GM21528 (cell line): ENCODE measurements at regions not wholly inside any gene's neighbourhood (a gene's known extent, or its start where the extent isn't known, plus 50 kb on each side); places are given as distances from the start of the nearest gene placed in this dataset.

Experiments
- ATAC-seq: cut with Tn5 transposase; IDR thresholded peaks from one replicate; pipeline ENCODE4 v1.9.1; 2021; ENCODE audit warnings: mild to moderate bottlenecking, moderate library complexity; ENCODE audit not compliant: unreplicated experiment, low FRiP score

GRCh38 chr20:22652681-22653588 is 68.6 kb upstream of the FOXA2 start:
- ATAC-seq, result no peak

- no peak for ATAC-seq
These were observed 69.6 kb upstream of the FOXA2 start for GRCh38 chr20:22653658-22654642.

- no peak for ATAC-seq
These were observed 79.2 kb upstream of the FOXA2 start for GRCh38 chr20:22663528-22664025.

GRCh38 chr20:22667198-22667597 is 82.8 kb upstream of the FOXA2 start:
- no peak for ATAC-seq

GRCh38 chr20:22672191-22672590 is 87.8 kb upstream of the FOXA2 start:
- no peak for ATAC-seq

- no peak for ATAC-seq
These were observed 89.1 kb upstream of the FOXA2 start for GRCh38 chr20:22673467-22673866.

GRCh38 chr20:22675341-22675740 is 91.0 kb upstream of the FOXA2 start:
- ATAC-seq, result no peak

- no peak for ATAC-seq
These were observed 94.3 kb upstream of the FOXA2 start for GRCh38 chr20:22678678-22679077.

GRCh38 chr20:22679197-22679596 is 94.8 kb upstream of the FOXA2 start:
- ATAC-seq, result no peak

GRCh38 chr20:22680031-22680740 is 95.8 kb upstream of the FOXA2 start:
- no peak for ATAC-seq

GRCh38 chr20:22681591-22682248 is 97.3 kb upstream of the FOXA2 start:
- ATAC-seq, result no peak

GRCh38 chr20:22682381-22682780 is 98.0 kb upstream of the FOXA2 start:
- no peak for ATAC-seq

GRCh38 chr20:22684072-22684762 is 99.8 kb upstream of the FOXA2 start:
- peak; percentile 76 for ATAC-seq

GRCh38 chr20:22684763-22685443 is 100.5 kb upstream of the FOXA2 start:
- ATAC-seq, result no peak

- no peak for ATAC-seq
These were observed 101.7 kb upstream of the FOXA2 start for GRCh38 chr20:22686097-22686496.

- ATAC-seq, result no peak
These were observed 103.4 kb upstream of the FOXA2 start for GRCh38 chr20:22687676-22688349.

- no peak for ATAC-seq
These were observed 104.1 kb upstream of the FOXA2 start for GRCh38 chr20:22688485-22688884.

GRCh38 chr20:22689266-22689665 is 104.9 kb upstream of the FOXA2 start:
- no peak for ATAC-seq
